ENCODE measurements at regions not wholly inside any gene's neighbourhood (a gene's known extent, or its start where the extent isn't known, plus 50 kb on each side); places are given as distances from the start of the nearest gene placed in this dataset.
"Not testable (repeated sequence)": the region's sequence is repeated elsewhere in the genome, so short reads cannot be mapped to it uniquely, and the experiment has no call there.

DNA sequence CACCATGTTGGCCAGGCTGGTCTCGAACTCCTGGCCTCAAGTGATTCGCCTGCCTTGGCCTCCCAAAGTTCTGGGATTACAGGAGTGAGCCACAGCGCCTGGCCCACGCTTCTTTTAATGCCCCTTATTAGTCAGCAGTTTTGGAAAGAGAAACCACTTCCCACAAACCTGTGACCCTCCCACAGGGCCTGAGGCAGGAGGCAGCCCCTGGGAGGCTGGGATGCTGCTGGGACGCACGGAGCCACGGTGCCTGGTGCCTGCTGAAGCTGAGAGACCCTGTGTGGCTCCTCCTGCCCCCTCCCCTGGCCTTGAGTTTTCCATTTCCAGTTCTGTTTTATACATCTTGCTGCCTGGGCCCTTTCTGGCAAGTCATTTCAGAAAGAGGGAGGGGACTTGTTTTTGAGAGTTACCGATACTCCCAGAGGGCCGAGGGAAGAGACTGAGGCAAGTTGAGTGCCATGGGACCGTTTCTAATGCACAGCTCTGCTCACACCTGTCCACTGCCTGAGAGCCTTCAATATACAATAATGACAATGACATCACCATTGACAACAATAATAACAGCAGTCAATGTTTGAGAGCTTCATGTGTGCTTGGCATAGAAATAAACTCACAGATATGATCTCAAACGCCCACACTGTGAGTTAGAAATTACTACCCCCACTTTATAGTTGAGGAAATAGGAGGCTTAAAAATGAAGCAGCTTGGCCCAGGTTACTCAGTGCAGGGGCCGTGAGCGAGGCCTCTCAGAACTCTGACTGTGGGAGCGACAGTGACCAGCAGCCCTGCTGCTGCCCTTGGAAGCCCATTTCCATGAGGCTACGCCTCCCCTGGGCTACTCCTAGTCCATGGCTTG, 78.1 kb upstream of the YWHAQ start:
- no peak for DNase-seq (ENCODE audit: low read depth)

DNA sequence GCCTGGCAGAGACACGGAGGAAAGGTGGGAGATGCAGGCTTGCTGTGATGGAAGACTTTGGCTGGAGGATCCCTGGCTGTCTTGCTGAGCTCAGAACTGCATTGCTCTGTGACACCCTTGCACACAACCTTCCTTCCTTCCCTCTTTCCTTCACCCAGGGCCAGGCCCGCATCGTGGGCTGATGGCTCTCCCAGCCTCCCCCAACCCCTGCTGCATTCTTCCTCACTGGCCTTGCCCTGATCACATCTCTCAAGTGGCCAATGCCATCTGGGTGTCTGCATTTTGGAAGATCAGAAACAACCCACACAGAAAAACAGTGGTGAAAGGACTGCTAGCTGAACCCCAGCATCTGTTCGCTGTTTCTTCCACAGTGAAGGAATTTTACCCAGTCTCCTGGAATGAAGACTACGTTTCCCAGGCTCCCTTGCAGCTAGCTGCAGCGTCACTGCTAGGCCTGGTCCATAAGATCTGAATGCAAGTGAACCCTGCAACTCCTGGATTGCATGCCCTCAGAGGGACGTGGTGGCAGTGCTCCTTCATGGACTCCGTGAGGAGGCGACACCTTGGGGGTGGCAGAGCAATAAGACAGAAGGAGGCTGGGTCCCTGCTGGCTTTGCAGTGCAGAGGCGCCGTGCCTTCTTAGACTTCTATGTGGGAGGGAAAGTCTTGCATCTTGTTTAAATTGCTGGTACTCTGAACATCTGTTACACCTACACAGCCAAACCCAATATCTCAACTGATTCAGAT, 78.9 kb upstream of the YWHAQ start:
- no peak for DNase-seq (ENCODE audit: low read depth)

DNA sequence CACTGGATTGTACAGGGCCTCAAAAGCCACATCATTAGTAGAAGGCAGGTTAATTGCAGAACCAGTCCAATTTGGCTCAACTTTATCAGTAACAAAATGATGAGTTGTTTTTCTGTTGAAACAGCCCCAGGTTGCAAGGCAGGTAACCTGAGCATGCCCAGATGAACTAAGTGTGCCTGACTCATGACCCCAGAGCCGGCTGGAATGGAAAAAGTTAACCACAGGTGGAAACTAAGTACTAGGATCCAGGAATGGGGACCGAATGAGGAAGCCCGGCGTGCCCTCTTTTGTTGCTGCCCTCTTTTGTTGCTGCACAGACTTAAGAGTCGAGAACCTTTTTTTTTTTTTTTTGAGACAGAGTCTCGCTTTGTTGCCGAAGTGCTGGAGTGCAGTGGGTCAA, 79.5 kb upstream of the YWHAQ start:
- no peak for DNase-seq (ENCODE audit: low read depth)

DNA sequence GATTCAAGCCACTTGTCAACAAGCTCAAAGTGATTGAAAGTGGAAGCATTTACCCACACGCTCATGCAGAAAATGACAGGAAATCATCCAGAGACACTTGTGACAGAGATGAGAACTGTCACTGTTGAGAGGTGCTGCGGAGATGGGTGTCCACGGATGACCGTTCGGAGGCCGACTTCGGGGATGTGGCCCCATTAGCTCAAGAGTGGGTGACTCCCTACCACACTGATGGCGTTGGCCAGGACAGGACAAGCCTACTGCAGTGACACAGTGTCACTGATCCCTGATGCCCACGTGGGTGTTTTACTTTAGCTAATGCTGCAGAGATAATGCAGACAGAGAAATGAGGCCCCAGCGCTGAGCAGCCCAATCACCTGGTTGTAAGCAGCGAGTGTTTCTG, 81.5 kb upstream of the YWHAQ start:
- DNase-seq (ENCODE audit: low read depth), result no peak

DNA sequence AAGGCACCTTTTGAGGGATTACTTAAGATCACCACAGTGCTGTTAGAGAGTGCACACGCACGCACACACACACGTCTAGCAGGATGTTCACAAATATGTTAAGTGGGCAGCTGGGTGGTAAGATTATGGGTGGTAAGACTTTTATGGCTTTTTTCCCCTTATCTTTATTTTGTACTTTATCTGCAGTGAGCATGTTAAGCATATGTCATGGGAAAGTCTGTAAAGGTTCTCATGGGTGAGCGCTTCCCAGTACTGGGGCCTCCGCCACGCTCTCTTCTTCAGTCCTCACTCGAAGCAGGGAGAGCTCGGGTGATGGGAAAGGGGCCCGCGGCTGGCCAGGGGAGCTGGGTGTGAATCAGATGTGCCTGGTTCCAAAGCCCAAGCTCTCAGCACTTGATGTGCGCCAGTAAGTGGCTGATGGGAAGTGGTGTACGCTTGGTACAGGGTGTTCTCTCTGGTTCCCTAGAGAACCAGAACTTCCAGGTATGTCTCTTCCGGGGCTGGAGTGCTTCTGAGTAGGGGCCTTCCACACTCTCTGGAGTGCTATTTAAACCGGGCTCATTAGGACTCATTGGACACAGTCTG, 83.9 kb upstream of the YWHAQ start:
- no peak for DNase-seq (ENCODE audit: low read depth)

DNA sequence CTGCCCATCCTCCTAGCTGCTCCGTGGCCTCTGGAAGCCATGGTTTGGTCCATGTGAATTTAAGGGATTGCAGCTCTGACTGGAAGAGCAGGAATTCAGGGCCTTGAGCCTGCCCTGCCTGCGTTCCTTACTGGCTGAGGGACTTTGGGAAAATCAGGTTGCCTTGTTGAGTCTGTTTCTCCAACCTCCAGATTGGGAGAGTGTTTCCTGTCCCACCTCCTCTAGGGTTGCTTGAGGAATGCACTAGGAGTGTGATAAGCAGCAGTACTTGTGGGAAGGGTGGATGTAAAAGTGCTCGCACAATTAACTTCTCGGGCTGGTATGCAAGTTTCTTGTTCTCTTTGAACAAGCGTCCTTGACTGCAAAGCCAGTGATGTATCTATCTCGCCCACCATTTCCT, 84.4 kb upstream of the YWHAQ start:
- no peak for DNase-seq (ENCODE audit: low read depth)

DNA sequence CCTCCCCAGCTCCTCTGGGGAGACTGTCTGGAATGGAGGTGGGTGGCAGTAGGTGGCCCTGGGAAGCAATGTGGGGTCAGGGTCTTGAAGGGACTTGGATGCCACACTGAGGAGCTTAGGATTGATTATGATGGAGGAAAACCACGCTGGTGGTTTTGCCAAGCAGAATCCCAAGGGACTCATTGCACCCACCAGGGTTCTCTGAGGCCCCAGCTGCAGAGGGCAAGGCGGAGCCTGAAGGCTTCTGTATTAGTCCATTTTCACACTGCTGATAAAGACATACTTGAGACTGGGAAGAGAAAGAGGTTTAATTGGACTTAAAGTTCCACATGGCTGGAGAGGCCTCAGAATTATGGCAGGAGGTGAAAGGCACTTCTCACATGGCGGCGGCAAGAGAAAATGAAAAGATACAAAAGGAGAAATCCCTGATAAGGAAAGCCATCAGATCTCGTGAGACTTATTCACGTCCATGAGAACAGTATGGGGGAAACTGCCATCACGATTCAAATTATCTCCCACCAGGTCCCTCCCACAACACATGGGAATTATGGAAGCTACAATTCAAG, 87.2 kb upstream of the YWHAQ start:
- DNase-seq (ENCODE audit: low read depth), result no peak

GRCh38 chr2:9720352-9721093, 89.7 kb upstream of the YWHAQ start:
- no peak for DNase-seq (ENCODE audit: low read depth)

- DNase-seq (ENCODE audit: low read depth), result no peak
These were observed 90.5 kb upstream of the YWHAQ start for GRCh38 chr2:9721344-9721743.

DNA sequence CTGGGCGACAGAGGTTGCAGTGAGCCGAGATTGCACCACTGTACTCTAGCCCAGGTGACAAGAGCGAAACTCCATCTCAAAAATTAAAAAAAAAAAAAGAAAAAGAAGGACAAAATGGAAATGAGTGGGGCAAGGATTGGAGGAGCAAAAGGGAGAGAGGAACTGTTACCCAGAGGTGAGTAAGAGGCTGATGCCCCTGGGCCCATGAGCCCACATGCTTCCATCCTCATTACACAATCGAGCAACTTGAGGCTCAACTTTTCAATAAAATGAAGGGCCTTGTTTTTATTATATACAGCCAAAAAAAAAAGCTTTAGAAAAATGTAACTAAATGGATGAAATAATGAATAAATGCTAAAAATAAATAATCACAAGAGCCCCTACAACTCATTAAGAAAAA, 91.7 kb upstream of the YWHAQ start:
- DNase-seq (ENCODE audit: low read depth), result no peak

DNA sequence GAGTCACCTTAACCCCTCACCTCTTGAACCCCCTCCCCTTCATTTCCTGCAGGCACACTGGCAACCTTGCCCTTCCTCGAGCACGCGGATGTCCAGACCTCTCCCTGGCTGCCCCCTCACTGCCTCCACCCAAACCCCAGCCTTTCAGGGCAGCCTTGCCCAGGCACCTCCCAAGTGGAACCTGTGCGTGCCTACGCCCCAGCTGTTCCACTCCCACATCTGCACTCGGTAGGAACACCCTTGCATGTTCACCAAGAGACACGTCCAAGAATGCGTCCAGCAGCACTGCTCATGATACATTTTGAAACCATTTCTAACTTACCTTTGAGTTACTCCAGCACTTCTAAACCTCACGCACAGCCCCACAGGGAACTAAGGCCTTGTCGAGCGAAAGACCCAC, 93.8 kb upstream of the YWHAQ start:
- DNase-seq (ENCODE audit: low read depth), result no peak

DNA sequence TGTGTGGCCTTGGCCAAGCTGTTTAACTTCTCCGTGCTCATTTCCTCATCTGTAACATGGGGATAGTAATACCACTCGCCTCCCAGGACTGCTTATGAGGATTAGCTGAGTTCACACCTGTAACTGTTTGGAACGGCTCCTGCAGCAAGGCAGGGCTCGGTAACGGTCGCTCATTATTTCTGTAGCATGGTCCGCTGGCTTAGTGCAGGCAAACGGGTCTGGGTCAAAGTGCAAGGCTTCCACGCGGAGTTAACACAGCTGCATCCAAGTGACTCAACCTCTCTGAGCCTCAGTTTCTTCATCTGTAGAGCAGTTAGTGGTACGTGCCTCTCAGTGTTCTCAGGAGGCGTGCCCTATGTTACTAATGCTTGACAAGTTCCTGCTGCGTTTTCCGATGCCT, 94.3 kb upstream of the YWHAQ start:
- no peak for DNase-seq (ENCODE audit: low read depth)

GRCh38 chr2:9726016-9726415, 95.2 kb upstream of the YWHAQ start:
- DNase-seq (ENCODE audit: low read depth), result not testable (repeated sequence)

- DNase-seq (ENCODE audit: low read depth), result not testable (repeated sequence)
These were observed 99.7 kb upstream of the YWHAQ start for GRCh38 chr2:9730523-9730922.

DNA sequence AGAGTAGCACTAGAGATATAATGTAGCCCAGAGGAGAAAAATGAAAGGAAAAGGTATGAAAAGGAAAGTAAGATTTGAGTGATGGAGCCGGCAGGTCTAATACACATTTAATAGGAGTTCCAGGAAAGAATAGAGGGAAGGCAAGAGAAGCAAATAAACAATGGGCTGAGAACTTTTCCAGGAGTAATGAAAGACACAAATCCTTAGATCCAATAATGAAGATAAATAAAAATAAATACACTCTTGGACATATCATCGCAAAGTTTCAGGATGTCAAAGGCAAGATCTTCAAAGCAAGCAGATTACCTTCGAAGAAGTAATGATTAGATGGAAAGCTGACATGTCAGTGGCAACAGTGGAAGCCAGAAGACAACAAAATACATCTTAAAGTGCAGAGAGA, 102.0 kb upstream of the YWHAQ start:
- no peak for DNase-seq (ENCODE audit: low read depth)

DNA sequence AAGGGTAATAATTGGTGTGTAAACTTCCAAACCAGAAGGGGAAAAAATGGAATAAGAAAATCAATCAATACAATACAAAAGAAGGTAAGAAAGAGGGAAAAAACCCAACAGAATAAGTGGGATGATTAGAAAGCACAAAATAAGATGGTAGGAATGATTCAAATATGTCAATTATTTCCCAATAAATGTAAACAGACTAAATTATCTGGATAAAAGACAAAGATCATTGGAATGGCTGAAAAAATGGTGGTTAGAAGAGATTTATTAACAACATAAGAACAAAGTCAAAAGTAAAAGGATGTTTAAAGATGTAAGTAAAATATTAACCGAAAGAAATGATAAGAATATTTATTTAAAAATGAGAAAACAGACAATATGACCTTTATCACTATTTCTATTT, 103.5 kb upstream of the YWHAQ start:
- no peak for DNase-seq (ENCODE audit: low read depth)

GRCh38 chr2:9735335-9735734, 104.5 kb upstream of the YWHAQ start:
- no peak for DNase-seq (ENCODE audit: low read depth)

DNA sequence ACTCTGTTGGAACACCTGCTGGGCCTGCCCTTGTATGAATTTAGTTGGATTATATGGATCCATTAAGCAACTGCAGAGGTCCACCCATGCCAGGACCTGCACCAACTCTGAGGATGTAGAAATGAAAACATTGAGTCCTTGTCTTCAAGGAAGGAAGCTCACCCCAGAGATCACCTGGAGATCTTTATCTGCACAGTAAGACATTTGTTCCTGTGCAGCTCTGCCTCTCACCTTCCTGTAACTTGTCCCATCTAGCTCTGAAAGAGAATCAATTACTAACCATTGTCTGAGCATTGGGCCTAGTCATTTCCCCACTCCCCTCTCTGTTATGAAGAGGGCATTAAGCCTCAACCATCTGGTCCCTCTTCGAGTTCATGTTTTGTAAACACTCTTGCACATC, 105.2 kb upstream of the YWHAQ start:
- DNase-seq (ENCODE audit: low read depth), result no peak

GRCh38 chr2:9737053-9737875, 106.0 kb upstream of the TAF1B start:
- DNase-seq (ENCODE audit: low read depth), result no peak

DNA sequence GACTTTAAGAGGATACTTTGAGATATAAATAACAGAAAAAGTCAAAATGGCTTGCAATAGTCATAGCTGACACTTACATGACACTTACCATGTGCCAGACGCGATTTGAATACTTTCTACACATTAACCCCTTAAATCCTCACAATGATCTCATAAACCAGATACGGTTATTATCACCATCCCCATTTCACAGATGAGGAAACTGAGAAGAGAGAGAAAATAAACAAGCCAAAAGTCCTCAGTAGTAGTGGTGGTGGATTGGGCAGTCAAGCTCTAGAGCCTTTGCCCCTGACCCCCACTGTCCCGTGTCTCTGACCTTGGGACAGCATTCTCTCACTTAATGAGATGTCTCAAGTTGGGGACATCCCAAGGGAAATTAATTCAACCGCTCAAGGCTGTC, 105.2 kb upstream of the TAF1B start:
- DNase-seq (ENCODE audit: low read depth), result no peak

Measured in fibroblast of gingiva (primary cell).